Endothelial cell of umbilical vein (primary cell): ENCODE measurements at regions not wholly inside any gene's neighbourhood (a gene's known extent, or its start where the extent isn't known, plus 50 kb on each side); places are given as distances from the start of the nearest gene placed in this dataset.

Experiments
- EZH2 ChIP-seq: IDR thresholded peaks from 2 replicates; pipeline ENCODE4 v1.6.1; 2012; ENCODE audit warnings: borderline replicate concordance, low read depth, mild to moderate bottlenecking, moderate library complexity, low read length, inconsistent platforms; ENCODE audit not compliant: severe bottlenecking
- POLR2AphosphoS5 ChIP-seq: IDR thresholded peaks from 2 replicates; pipeline ENCODE4 v1.6.1; 2012; ENCODE audit warnings: low read depth, mild to moderate bottlenecking, control low read depth, low read length, moderate library complexity; ENCODE audit not compliant: insufficient read depth
- TF ChIP-seq, protein P1 (sequence below), 2 donors: IDR thresholded peaks; 1 replicate in 1 of 2; 2 replicates in 1 of 2; pipeline ENCODE4 v1.5.1; 2011; ENCODE audit warnings: low read length in 2 of 2, mild to moderate bottlenecking in 2 of 2, moderate library complexity in 2 of 2, control low read depth in 1 of 2, inconsistent platforms in 1 of 2, low read depth in 1 of 2; ENCODE audit not compliant: insufficient read depth in 1 of 2; ENCODE audit errors: extremely low read depth in 1 of 2
- TF ChIP-seq, protein P2 (sequence below): IDR thresholded peaks from 2 replicates; pipeline ENCODE4 v1.6.1; 2011; ENCODE audit not compliant: insufficient read depth, insufficient read length

DNA sequence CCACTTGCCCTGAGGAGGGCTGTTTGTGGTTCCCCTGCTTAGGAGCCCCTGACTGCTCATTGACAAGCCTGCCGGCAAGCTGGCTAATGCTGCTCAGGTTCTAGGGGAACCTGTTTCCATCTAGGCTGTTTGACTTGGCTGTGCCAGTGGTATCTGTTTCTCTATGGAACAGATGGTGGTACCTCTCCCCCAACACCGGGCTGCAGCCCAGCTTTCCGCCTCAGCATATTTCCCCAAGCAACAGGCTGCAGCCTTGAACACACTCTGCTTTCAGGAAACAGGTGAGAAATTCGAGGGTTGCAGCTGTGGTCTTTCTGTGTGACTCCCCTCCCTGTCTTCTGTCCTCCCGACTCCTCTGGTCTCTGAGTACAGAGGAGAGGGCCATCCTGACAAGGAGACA lies 132.3 kb downstream of the TMEM132E start:
- TF ChIP-seq EZH2: no peak
- no peak for TF ChIP-seq POLR2AphosphoS5
- TF ChIP-seq, protein P1, sequence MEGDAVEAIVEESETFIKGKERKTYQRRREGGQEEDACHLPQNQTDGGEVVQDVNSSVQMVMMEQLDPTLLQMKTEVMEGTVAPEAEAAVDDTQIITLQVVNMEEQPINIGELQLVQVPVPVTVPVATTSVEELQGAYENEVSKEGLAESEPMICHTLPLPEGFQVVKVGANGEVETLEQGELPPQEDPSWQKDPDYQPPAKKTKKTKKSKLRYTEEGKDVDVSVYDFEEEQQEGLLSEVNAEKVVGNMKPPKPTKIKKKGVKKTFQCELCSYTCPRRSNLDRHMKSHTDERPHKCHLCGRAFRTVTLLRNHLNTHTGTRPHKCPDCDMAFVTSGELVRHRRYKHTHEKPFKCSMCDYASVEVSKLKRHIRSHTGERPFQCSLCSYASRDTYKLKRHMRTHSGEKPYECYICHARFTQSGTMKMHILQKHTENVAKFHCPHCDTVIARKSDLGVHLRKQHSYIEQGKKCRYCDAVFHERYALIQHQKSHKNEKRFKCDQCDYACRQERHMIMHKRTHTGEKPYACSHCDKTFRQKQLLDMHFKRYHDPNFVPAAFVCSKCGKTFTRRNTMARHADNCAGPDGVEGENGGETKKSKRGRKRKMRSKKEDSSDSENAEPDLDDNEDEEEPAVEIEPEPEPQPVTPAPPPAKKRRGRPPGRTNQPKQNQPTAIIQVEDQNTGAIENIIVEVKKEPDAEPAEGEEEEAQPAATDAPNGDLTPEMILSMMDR (IDR thresholded peaks at IDR 0.05; ENCODE audit: extremely low read depth in 1 of 2, insufficient read depth in 1 of 2, low read depth in 1 of 2, low read length in 2 of 2): no peak
- TF ChIP-seq, protein P2, sequence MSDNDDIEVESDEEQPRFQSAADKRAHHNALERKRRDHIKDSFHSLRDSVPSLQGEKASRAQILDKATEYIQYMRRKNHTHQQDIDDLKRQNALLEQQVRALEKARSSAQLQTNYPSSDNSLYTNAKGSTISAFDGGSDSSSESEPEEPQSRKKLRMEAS: no peak
